Activated CD8-positive, alpha-beta memory T cell treated with anti-CD3 and anti-CD28 coated beads for 24 hours (primary cell): ENCODE measurements at regions not wholly inside any gene's neighbourhood (a gene's known extent, or its start where the extent isn't known, plus 50 kb on each side); places are given as distances from the start of the nearest gene placed in this dataset.

Experiments
- DNase-seq: peaks from one replicate; pipeline ENCODE4 v3.0.0-alpha.2; 2020

- no peak for DNase-seq
These were observed 1481.6 kb upstream of the PIK3C3 start for GRCh38 chr18:40473221-40474029.

GRCh38 chr18:40470723-40471122, 1484.3 kb upstream of the PIK3C3 start:
- no peak for DNase-seq

- no peak for DNase-seq
These were observed 1485.2 kb upstream of the PIK3C3 start for GRCh38 chr18:40469851-40470250.

- DNase-seq = no peak
These were observed 1485.7 kb upstream of the PIK3C3 start for GRCh38 chr18:40469316-40469715.

- no peak for DNase-seq
These were observed 1491.0 kb upstream of the PIK3C3 start for GRCh38 chr18:40464032-40464431.

GRCh38 chr18:40453903-40454302, 1501.1 kb upstream of the PIK3C3 start:
- DNase-seq = no peak

- DNase-seq = no peak
These were observed 1502.4 kb upstream of the PIK3C3 start for GRCh38 chr18:40452599-40452998.

- no peak for DNase-seq
These were observed 1504.3 kb upstream of the PIK3C3 start for GRCh38 chr18:40450751-40451150.

GRCh38 chr18:40447820-40448219, 1507.2 kb upstream of the PIK3C3 start:
- no peak for DNase-seq

- no peak for DNase-seq
These were observed 1514.9 kb upstream of the PIK3C3 start for GRCh38 chr18:40440088-40440487.

- no peak for DNase-seq
These were observed 1517.5 kb upstream of the PIK3C3 start for GRCh38 chr18:40437517-40437916.

- DNase-seq = no peak
These were observed 1523.7 kb upstream of the PIK3C3 start for GRCh38 chr18:40431071-40431985.

GRCh38 chr18:40423291-40423690, 1531.7 kb upstream of the PIK3C3 start:
- no peak for DNase-seq

GRCh38 chr18:40420675-40421074, 1534.4 kb upstream of the PIK3C3 start:
- DNase-seq = no peak

GRCh38 chr18:40417501-40417900, 1537.5 kb upstream of the PIK3C3 start:
- no peak for DNase-seq

- DNase-seq = no peak
These were observed 1539.2 kb upstream of the PIK3C3 start for GRCh38 chr18:40415821-40416220.

GRCh38 chr18:40415176-40415791, 1539.8 kb upstream of the PIK3C3 start:
- no peak for DNase-seq

GRCh38 chr18:40414155-40414754, 1540.8 kb upstream of the PIK3C3 start:
- DNase-seq = no peak

- DNase-seq = no peak
These were observed 1541.9 kb upstream of the PIK3C3 start for GRCh38 chr18:40413160-40413559.

- DNase-seq = no peak
These were observed 1542.6 kb upstream of the PIK3C3 start for GRCh38 chr18:40412410-40412809.

GRCh38 chr18:40407909-40408308, 1547.1 kb upstream of the PIK3C3 start:
- no peak for DNase-seq

GRCh38 chr18:40404284-40404683, 1550.8 kb upstream of the PIK3C3 start:
- no peak for DNase-seq

- DNase-seq = no peak
These were observed 1553.0 kb upstream of the PIK3C3 start for GRCh38 chr18:40402052-40402451.
